Glomerular endothelial cell (primary cell): ENCODE measurements at regions not wholly inside any gene's neighbourhood (a gene's known extent, or its start where the extent isn't known, plus 50 kb on each side); places are given as distances from the start of the nearest gene placed in this dataset.
"Not testable (repeated sequence)": the region's sequence is repeated elsewhere in the genome, so short reads cannot be mapped to it uniquely, and the experiment has no call there.

ENCODE experiments used
- DNase-seq: peaks from one replicate; pipeline ENCODE4 v3.0.0-alpha.2; 2011; ENCODE audit warnings: low read depth, low spot score; ENCODE audit errors: extremely low read depth

DNA sequence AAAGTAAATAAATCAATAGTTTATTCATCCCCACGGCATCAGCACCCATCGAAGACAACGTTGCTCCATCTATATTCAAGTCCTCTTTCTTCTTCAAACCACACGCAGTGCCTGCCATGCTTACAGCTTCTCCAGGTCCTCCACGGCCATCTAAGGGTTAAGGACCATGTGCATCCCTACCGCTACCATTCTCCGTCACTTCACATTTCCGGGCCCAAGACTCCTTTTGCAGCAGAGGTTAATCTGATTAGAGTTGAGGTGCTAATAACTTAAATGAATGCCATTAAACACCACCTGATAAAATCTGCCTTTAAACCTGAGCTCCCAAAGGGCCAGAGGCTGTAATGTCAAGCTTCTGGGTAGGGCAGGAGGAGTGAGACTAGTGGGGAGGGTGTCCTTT lies 79.7 kb upstream of the CCND2 start:
- DNase-seq = no peak

GRCh38 chr12:4191642-4192041 lies 81.9 kb upstream of the CCND2 start:
- no peak for DNase-seq

DNA sequence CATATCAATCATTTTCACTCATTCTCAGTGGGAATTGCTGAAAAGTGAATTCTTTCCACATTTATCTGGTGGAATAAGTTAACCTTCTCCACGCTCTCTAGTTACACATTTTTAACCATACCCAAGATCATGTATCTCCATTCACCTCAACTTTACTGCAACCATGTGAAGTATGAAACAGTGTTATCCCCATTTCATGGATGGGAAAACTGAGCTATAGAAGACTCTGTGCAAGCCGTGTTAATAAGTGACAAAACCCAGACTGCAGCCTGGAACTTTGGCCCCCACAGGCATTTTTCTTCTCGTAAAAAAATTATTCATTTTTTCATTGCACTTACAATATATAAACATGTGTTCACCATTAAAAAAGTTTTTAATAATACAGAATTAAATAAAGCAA lies 82.4 kb upstream of the CCND2 start:
- DNase-seq = no peak

- DNase-seq = no peak
Observed at GRCh38 chr12:4190366-4191063, 83.0 kb upstream of the CCND2 start.

DNA sequence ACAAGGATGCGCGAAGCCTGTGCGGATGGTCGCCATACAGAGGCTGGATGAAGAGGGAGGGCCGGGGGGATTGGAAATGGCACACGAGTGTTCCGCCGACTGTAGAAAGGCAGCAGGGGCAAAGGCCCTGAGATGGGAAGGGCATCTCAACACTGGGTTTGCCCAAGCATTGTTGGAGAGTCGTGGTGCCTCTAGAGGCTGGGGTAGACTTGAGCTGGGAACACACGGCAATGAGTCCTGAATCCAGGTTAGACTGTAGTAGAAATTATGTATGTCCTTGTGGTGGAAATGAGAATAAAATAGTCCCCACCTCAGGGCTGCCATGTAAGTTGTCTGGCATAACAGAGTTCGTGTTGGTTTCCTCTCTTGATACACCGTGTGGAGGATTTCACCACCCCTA lies 83.8 kb upstream of the CCND2 start:
- DNase-seq = no peak

GRCh38 chr12:4187916-4188315 lies 85.6 kb upstream of the CCND2 start:
- DNase-seq = no peak

DNA sequence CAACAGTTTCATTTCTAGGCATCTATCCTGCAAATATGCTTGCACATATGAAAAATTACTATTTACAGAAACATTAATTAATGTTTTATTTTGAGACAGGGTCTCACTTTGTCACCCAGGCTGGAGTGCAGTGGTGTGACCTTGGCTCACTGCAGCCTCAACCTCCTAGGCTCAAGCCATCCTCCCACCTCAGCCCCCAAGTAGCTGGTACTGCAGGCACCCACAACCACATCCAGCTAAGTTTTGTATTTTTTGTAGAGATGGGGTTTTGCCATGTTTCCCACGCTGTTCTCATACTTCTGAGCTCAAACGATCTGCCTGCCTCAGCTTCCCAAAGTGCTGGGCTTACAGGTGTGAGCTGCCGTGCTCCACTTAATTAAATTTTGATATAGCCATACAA lies 86.2 kb upstream of the CCND2 start:
- DNase-seq = not testable (repeated sequence)

GRCh38 chr12:4178424-4179170 lies 95.0 kb upstream of the CCND2 start:
- no peak for DNase-seq

- DNase-seq = no peak
Observed at GRCh38 chr12:4177262-4177661, 96.3 kb upstream of the CCND2 start.

DNA sequence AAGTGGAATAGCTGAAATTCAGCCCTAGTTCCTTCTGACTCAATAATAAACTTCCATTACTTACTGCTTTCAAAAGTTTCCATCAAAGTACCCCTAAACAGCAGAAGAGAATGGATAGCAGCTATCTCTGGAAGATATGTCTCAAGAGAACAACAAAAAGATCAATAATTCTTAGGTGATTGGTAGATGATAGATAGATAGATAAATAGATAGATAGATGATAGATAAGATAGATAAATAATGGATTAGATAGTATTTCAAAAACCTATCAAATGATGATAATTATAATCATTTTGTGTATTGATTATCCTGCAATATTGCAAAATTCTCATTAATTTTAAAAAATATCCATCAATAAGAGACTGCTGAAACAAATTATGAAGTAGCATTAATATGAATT lies 97.4 kb upstream of the CCND2 start:
- no peak for DNase-seq

GRCh38 chr12:4174417-4174816 lies 99.1 kb upstream of the CCND2 start:
- DNase-seq = no peak

DNA sequence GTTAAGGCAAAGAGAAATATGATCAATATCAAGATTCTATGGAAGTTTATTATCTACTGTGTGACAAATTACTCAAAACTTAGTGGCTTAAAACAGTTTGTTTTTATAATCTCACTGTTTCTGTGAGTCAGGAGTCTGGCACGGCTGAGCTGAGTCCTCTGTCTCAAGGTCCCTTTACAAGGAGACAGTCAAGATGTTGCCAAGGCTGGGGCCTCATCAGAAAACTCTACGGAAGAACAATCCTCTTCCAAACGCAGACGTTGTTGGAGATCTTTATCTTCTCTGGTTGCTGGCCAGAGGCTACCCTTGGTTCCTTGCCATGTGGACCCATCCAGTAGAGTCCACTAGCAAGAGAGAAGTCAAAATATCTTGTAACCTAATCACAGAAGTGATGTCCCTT lies 100.6 kb upstream of the CCND2 start:
- DNase-seq = no peak

GRCh38 chr12:4171742-4172141 lies 101.8 kb upstream of the CCND2 start:
- DNase-seq = no peak

DNA sequence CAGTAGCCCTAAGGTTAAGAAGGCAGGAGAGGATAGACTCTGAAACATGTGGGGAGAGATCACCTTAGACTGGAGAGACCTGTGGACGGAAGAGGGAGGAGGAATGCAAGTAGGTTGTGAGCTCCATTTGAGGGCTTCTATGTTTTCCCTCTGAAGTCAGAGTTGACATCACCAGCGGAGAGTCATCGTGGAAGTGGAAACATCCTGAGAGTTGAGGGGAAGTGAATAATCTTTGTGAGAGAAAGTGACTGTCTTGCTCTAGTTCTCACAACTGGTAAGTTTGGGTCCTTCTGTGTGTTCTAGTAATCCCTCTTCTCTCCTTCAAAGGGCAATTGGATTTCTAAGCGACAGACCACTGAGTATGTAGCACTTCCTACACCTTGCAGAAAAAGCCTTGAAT lies 103.6 kb upstream of the CCND2 start:
- DNase-seq = no peak

DNA sequence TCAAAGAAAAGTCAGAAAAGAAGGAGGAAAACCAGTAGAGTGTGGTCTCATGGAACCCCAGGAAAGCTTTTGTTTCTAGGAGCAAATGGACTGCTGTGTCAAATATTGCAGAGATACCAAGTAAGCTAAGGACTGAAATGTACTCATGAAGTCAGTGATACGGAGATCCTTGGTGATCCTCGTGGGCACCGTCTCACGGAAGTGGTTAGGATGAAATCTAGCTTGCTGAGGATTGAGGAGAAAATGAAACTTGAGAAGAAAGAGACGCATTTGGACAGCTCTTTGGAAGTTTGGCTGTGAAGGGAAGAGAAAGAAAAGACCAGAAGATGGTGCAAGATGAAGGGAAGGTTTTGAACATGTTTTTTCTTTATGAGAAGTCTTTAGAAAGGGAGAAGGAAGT lies 104.0 kb upstream of the CCND2 start:
- DNase-seq = no peak

GRCh38 chr12:4168036-4168435 lies 105.5 kb upstream of the CCND2 start:
- DNase-seq = no peak

DNA sequence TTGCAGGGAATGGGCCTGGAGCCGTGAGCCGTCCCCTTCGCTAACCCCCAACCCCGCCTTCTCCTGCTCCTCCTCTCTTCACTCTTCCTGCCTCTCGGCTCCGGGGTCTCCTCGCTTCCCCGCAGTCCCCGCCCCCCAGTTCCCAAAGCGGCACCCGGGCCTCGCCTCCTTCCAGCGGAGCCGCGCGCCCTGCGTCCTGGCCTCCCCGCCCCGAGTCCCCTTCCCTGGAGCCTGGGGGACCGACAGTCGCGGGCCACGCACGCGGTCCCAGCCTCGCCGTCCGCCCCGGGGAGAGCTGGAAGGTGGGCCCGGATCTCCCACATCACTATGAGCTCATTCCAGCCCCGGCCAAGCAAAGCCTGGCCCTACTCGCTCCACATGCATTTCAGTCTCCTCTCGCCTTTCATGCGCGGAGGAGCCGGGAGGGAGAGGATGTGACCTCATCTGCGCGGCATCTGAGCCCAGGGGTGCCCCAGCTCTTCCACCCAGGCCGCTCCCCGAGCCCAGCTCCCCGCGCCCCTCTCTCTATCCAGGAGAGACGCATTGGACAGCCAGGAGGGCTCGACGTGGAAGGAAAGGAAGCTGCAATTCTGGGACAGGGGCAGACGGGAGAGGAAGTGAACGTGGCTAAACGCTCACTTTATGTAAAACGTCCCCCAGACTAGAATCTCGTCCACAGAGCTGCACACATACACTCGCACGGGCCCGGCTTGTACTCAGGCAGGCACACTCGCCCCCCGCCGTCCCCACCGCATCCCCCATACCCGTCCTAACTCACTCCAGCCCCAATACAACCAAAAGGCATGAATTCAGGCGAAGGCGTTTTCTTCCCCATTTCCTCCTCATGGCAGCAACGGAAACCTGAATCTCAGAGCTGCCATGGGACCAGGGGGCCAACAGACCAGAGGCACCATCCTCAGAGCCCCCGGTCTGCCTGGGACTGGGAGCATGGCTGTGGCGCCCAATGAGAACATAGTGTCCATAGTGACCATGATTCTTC lies 108.7 kb upstream of the CCND2 start:
- no peak for DNase-seq

GRCh38 chr12:4164188-4164558 lies 109.4 kb upstream of the CCND2 start:
- DNase-seq = no peak

- DNase-seq = no peak
Observed at GRCh38 chr12:4161718-4162117, 111.8 kb upstream of the CCND2 start.

- DNase-seq = no peak
Observed at GRCh38 chr12:4160314-4161040, 113.1 kb upstream of the CCND2 start.

GRCh38 chr12:4159851-4160250 lies 113.7 kb upstream of the CCND2 start:
- DNase-seq = no peak
